HG03039 (cell line): ENCODE measurements at regions not wholly inside any gene's neighbourhood (a gene's known extent, or its start where the extent isn't known, plus 50 kb on each side); places are given as distances from the start of the nearest gene placed in this dataset.
"Not testable (repeated sequence)": the region's sequence is repeated elsewhere in the genome, so short reads cannot be mapped to it uniquely, and the experiment has no call there.

Source experiments
- ATAC-seq: cut with Tn5 transposase; IDR thresholded peaks from one replicate; pipeline ENCODE4 v1.9.1; 2021; ENCODE audit warnings: mild to moderate bottlenecking, moderate library complexity; ENCODE audit not compliant: unreplicated experiment

- no peak for ATAC-seq
These were observed 91.0 kb upstream of the COL1A2 start for GRCh38 chr7:94303695-94304094.

DNA sequence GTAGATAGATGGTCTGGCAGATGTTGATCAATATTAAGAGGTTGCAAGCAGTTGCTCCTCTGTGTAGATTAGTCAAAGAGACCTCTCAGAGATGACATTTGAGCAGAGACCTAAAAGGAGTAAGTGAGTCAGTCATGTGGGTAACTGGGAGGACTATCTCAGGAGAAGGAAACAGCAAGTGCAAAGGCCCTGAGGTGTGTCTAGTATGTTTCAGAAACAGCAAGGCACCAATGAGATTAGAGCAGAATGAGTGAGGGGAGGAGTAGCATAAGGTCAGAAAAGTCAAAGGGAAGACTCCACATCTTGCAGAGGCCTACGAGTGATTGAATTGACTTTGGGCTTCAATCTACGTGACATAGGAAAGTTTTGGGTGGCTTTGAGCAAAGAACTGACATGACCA lies 89.8 kb upstream of the COL1A2 start:
- no peak for ATAC-seq

- ATAC-seq, result no peak
These were observed 88.9 kb upstream of the COL1A2 start for GRCh38 chr7:94305836-94306235.

GRCh38 chr7:94307399-94308048 lies 87.2 kb upstream of the COL1A2 start:
- no peak for ATAC-seq

DNA sequence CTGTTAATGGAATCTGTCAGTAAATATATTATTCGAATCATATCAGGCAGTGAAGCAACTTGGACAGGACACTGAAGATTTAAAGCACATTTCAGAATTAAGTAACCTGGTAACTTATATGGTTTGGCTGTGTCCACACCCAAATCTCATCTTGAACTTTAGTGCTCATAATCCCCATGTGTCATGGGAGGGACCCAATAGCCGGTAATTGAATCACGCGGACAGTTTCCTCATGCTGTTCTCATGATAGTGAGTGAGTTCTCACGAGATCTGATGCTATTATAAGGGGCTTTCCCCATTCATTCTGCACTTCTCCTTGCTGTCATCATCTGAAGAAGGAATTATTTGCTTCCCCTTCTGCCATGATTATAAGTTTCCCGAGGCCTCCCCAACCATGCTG lies 83.2 kb upstream of the COL1A2 start:
- ATAC-seq, result no peak

DNA sequence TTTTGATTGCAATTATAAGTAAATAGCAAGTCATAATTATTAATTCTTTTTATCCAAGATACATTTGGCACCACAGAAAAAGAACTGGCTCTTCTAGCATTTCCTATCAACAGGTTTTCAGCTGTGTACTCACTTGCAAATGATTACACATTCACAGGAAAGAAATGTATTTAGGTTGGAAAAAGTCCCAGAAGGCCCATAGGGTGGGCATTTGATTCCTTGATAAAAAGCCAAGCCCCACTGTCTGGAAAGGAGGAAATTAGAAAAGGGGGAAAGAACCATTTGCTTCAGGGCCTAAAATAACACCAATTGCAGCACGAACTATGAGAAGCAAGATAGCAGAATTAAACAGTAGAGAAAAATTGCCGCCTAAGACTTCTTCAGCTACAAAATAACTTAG lies 80.8 kb upstream of the COL1A2 start:
- ATAC-seq, result no peak

GRCh38 chr7:94314413-94315410 lies 80.0 kb upstream of the COL1A2 start:
- no peak for ATAC-seq

DNA sequence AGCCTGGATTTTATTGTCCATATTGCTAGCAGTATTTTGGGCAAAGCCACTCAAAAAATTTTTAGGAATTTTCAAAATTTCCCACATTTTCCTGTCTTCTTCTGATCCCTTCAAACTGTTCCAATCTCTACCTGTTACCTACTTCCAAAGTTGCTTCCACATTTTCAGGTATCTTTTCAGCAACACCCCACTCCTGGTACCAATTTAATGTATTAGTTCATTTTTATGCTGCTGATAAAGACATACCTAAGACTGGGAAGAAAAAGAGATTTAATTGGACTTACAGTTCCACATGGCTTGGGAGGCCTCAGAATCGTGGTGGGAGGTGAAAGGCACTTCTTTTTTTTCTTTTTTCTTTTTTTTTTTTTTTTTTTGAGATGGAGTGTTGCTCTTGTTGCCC lies 73.6 kb upstream of the COL1A2 start:
- ATAC-seq, result not testable (repeated sequence)

DNA sequence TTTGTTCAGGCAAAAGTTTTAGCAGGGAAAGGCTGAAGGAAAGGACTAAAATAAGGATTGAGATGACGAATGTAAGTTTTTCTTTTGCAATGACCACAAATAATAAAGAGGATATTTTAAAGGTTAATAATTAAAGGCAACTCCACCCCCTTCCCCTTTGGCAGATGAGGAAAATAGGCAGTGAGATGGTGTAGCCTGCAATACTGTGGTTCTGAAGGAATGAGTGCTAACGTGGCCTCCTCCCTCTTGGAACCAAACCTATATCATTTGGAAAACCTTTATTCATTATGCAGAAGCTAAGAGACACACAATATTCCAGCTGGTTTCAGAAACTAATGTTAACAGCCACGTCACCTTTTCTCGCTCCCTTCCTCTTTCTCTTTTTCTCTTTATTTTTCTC lies 70.9 kb upstream of the COL1A2 start:
- no peak for ATAC-seq

DNA sequence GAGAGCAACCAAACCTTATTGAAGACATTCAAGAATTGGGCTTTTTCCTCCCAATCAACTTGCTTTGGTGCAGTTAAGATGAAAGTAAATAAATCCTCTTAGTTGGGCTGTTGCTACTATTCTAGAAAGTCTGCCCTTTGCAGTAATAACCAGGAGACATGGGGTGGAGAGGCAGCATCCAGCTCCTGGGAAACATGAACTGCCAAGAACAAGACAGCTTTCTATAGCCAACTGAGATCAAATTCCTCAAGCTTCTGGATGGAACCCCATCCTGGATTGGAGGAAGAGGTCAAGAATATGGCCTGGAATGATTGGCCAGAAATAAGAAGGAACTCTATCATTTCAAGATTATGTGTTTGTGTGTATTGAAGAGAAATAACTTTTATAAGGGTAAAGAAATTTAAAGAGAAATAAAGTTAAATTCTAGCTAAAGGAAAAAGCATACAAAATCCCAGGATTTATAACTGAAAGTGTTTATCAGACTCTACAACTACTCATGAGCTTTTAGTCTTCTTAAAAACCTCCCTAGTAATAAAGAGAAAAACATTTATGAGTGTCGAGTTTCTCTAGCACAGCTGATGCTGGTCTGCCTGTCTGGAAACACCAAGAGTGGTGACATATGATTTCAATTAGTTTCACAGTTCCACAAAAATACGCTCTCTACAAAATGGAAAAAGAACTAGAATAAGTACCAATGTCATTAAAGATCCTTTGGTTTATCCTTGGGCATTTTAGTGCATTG lies 70.1 kb upstream of the COL1A2 start:
- no peak for ATAC-seq

DNA sequence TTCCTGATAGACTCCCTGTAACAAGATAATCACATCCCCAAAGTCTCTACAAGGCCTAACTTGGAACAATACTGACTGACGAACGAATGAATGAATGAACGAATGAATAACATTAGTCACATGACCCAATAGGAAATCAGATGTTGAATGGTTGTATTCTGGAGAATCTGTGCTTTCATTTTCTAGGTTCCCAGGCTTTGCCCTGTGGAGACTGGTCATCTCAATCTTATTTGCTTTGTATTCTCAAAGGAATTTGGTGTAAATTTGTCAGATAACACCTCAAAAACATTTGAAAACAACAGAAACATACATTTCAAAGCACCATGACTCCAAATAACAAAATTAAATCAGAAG lies 69.6 kb upstream of the COL1A2 start:
- ATAC-seq, result no peak

DNA sequence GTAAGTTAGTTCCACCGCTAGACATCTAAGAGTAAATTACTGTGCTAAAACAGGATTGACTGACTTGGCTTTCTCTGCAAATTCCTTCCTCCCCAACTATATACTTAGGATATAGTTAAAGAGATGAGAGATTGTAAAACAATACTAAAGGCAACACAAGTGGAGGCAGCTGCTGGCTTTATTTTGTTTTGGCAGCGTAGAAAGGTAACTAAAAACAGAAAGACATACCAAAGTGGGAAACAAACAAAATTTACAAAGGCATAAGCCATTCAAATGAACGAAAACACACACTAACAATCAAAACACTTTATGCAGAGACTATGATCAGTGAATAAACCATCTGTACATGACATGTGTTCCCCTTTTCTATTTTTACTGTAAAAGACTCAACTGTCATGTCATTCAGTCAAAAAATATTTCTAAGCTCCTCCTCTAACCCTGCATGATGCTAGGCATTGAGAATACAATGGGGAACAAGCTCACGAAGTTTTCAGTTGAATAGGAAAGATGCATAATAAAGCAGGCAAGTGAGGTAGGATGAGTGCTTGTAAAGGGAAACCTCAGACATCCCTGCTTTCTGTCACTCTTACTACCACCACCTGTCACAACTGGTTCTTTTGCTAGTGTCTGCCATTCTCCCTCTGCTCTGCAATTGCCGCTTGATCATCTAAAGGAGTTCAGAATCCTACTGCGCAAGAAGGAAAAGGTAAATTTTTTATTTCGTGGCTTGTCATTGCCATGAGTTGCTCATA lies 64.2 kb upstream of the COL1A2 start:
- no peak for ATAC-seq

- ATAC-seq, result no peak
These were observed 62.1 kb upstream of the COL1A2 start for GRCh38 chr7:94332571-94332970.

DNA sequence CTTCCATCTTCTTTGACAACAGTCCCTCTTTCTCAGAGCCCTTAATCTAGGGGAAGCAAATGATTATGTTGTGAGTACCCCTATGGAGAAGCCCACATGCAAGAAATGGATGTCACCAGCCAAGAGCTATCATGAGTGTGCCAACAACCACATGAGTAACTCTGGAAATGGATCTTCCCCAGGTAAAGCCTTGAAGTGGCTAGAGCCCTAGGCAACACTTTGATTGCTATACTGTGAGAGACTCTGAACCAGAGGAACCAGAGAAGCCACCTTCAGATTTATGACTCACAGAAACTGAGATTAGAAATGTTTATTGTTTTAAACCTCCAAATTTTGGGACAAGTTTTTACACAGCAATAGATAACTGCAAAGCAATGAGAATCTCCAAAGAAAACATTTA lies 60.9 kb upstream of the COL1A2 start:
- ATAC-seq, result no peak

- ATAC-seq, result no peak
These were observed 59.1 kb upstream of the COL1A2 start for GRCh38 chr7:94335586-94335985.

DNA sequence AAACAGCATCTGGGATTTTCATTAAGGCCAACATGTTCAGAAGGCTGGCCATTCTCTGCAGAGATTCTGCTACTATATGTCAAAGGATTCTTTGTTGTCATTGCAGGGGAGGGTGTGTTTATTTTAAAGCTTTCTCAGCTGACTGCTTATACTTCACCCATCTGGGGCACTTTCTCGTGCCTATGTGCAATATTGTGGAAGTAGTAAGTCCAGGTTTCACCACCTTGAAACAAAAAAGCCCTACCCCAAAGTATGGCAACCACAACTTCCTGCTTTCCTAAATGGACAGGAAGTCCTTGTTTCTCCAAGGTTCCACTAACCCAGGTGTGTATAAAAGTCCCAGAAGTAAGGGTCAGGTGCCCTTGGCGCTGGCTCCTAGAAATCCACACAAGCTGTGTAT lies 58.7 kb upstream of the COL1A2 start:
- no peak for ATAC-seq

GRCh38 chr7:94338921-94339371 lies 55.7 kb upstream of the COL1A2 start:
- ATAC-seq, result no peak

GRCh38 chr7:94344826-94345225 lies 49.9 kb upstream of the COL1A2 start:
- no peak for ATAC-seq
